ENCODE measurements at regions not wholly inside any gene's neighbourhood (a gene's known extent, or its start where the extent isn't known, plus 50 kb on each side); places are given as distances from the start of the nearest gene placed in this dataset.

GRCh38 chr1:84078108-84078841, 65.8 kb upstream of the PRKACB start:
- TF ChIP-seq CTCF (conservative IDR thresholded peaks at IDR 0.05; ENCODE audit: low read length): no peak
- DNase-seq (ENCODE audit: low read depth): peak; percentile 43
- peak overlapping the region; percentile 81 for H3K4me3 ChIP-seq (ENCODE audit: low read length)

GRCh38 chr1:84077476-84078107, 66.5 kb upstream of the PRKACB start:
- no peak; the same call in 1 of the 2 replicates for TF ChIP-seq CTCF (conservative IDR thresholded peaks at IDR 0.05; ENCODE audit: low read length)
- peak; percentile 68 for DNase-seq (ENCODE audit: low read depth)
- peak overlapping the region; percentile 81 for H3K4me3 ChIP-seq (ENCODE audit: low read length)

GRCh38 chr1:84073266-84073665, 70.8 kb upstream of the PRKACB start:
- TF ChIP-seq CTCF (conservative IDR thresholded peaks at IDR 0.05; ENCODE audit: low read length): no peak
- DNase-seq (ENCODE audit: low read depth): peak; percentile 25
- H3K4me3 ChIP-seq (ENCODE audit: low read length): no peak overlapping the region

- TF ChIP-seq CTCF (conservative IDR thresholded peaks at IDR 0.05; ENCODE audit: low read length): no peak
- DNase-seq (ENCODE audit: low read depth): no peak
- no peak overlapping the region for H3K4me3 ChIP-seq (ENCODE audit: low read length)
Measured at GRCh38 chr1:84069236-84069845, 70.4 kb upstream of the TTLL7 start.

- H3K4me3 ChIP-seq (ENCODE audit: low read length): no peak overlapping the region
- no peak for TF ChIP-seq CTCF (conservative IDR thresholded peaks at IDR 0.05; ENCODE audit: low read length)
- no peak for DNase-seq (ENCODE audit: low read depth)
Measured at GRCh38 chr1:84062496-84062895, 63.6 kb upstream of the TTLL7 start.

GRCh38 chr1:84061336-84061735, 62.4 kb upstream of the TTLL7 start:
- no peak for TF ChIP-seq CTCF (conservative IDR thresholded peaks at IDR 0.05; ENCODE audit: low read length)
- no peak for DNase-seq (ENCODE audit: low read depth)
- H3K4me3 ChIP-seq (ENCODE audit: low read length): no peak overlapping the region

Data from AG10803 (cell line).